PC-9 (cell line): ENCODE measurements at regions not wholly inside any gene's neighbourhood (a gene's known extent, or its start where the extent isn't known, plus 50 kb on each side); places are given as distances from the start of the nearest gene placed in this dataset.

Experiments used
- EZH2 ChIP-seq: fragments of 200-600 bp; sonication (generic); IDR thresholded peaks from 2 replicates; pipeline ENCODE4 v1.8.0; 2017; ENCODE audit warnings: antibody characterized with exemption, low read depth
- TF ChIP-seq, protein P1 (sequence below): fragments of 200-600 bp; sonication (generic); conservative IDR thresholded peaks from 2 replicates; pipeline ENCODE4 v1.6.1; 2017; ENCODE audit warnings: mixed run types, antibody characterized with exemption, mild to moderate bottlenecking, moderate library complexity

DNA sequence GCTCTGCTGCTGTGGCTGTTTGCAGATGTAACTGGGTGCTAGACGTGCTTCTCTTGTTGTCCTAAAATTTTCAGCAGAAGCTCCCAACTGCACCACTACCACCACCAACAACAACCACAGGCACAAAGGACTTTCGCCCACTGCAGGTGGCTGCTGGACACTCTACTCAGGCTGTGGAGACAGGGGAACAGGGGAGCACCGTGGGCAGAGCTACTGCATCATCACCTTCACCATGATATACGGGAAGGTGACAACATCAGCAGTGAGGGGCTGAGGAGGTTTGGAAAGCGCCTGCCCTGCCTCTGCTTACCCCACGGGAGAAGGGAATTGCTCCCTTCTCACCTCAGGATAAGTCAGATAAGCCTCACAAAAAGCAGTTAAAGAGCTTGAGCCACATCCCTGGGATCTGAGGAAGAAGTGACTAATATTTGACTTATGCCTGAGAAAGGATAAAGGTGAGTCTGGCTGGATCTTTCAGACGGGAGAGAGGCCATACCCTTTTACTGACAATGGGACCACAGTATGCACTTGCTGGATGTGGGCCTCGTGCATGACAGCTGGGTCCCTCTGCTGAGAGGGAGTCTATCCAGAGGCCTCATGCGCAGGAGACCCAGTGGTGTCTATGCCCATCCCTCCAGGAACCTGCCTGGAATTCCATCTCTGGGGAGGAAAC is 217.6 kb downstream of the KLF6 start:
- TF ChIP-seq, protein P1, sequence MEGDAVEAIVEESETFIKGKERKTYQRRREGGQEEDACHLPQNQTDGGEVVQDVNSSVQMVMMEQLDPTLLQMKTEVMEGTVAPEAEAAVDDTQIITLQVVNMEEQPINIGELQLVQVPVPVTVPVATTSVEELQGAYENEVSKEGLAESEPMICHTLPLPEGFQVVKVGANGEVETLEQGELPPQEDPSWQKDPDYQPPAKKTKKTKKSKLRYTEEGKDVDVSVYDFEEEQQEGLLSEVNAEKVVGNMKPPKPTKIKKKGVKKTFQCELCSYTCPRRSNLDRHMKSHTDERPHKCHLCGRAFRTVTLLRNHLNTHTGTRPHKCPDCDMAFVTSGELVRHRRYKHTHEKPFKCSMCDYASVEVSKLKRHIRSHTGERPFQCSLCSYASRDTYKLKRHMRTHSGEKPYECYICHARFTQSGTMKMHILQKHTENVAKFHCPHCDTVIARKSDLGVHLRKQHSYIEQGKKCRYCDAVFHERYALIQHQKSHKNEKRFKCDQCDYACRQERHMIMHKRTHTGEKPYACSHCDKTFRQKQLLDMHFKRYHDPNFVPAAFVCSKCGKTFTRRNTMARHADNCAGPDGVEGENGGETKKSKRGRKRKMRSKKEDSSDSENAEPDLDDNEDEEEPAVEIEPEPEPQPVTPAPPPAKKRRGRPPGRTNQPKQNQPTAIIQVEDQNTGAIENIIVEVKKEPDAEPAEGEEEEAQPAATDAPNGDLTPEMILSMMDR, result no peak
- no peak for TF ChIP-seq EZH2
